GM21786 (cell line): ENCODE measurements at regions not wholly inside any gene's neighbourhood (a gene's known extent, or its start where the extent isn't known, plus 50 kb on each side); places are given as distances from the start of the nearest gene placed in this dataset.

Experiments
- ATAC-seq: cut with Tn5 transposase; IDR thresholded peaks from one replicate; pipeline ENCODE4 v1.9.1; 2021; ENCODE audit not compliant: unreplicated experiment

- no peak for ATAC-seq
Observed at GRCh38 chr12:125222876-125223275, 157.6 kb downstream of the AACS start.

GRCh38 chr12:125225641-125226040 is 160.4 kb downstream of the AACS start:
- ATAC-seq, result no peak

- no peak for ATAC-seq
Observed at GRCh38 chr12:125228519-125229260, 163.5 kb downstream of the AACS start.

GRCh38 chr12:125229878-125230530 is 164.8 kb downstream of the AACS start:
- ATAC-seq, result no peak

- ATAC-seq, result no peak
Observed at GRCh38 chr12:125233319-125233718, 168.1 kb downstream of the AACS start.

- no peak for ATAC-seq
Observed at GRCh38 chr12:125239563-125239962, 174.3 kb downstream of the AACS start.

- ATAC-seq, result no peak
Observed at GRCh38 chr12:125240717-125241116, 175.5 kb downstream of the AACS start.

GRCh38 chr12:125243811-125244210 is 178.6 kb downstream of the AACS start:
- ATAC-seq, result no peak

GRCh38 chr12:125244338-125244737 is 179.1 kb downstream of the AACS start:
- ATAC-seq, result no peak

- no peak for ATAC-seq
Observed at GRCh38 chr12:125245581-125246557, 180.6 kb downstream of the AACS start.

GRCh38 chr12:125247477-125247876 is 182.2 kb downstream of the AACS start:
- no peak for ATAC-seq

GRCh38 chr12:125249066-125249824 is 184.0 kb downstream of the AACS start:
- no peak for ATAC-seq

- ATAC-seq, result no peak
Observed at GRCh38 chr12:125249932-125250331, 184.7 kb downstream of the AACS start.

GRCh38 chr12:125254236-125254635 is 189.0 kb downstream of the AACS start:
- ATAC-seq, result no peak

- no peak for ATAC-seq
Observed at GRCh38 chr12:125254856-125255255, 189.6 kb downstream of the AACS start.

- ATAC-seq, result no peak
Observed at GRCh38 chr12:125255935-125256633, 190.8 kb downstream of the AACS start.

- ATAC-seq, result no peak
Observed at GRCh38 chr12:125256634-125256936, 191.3 kb downstream of the AACS start.

- ATAC-seq, result no peak
Observed at GRCh38 chr12:125259178-125259867, 194.1 kb downstream of the AACS start.

- no peak for ATAC-seq
Observed at GRCh38 chr12:125262851-125263250, 197.6 kb downstream of the AACS start.

- no peak for ATAC-seq
Observed at GRCh38 chr12:125263385-125263784, 198.2 kb downstream of the AACS start.
